SU-DHL-6 (cell line): ENCODE measurements at regions not wholly inside any gene's neighbourhood (a gene's known extent, or its start where the extent isn't known, plus 50 kb on each side); places are given as distances from the start of the nearest gene placed in this dataset.

Experiments
- EZH2phosphoT487 ChIP-seq: fragments of 200-600 bp; sonication (generic), shearing (Covaris generic); conservative IDR thresholded peaks from 2 replicates; pipeline ENCODE4 v1.6.1; 2018; ENCODE audit warnings: mild to moderate bottlenecking, antibody characterized with exemption, low read length, moderate library complexity, mixed read lengths
- TF ChIP-seq, protein P1 (sequence below): fragments of 200-600 bp; sonication (generic); IDR thresholded peaks from one replicate; pipeline ENCODE4 v1.5.1; 2017; ENCODE audit warnings: antibody characterized with exemption, mild to moderate bottlenecking, low read length, moderate library complexity; ENCODE audit not compliant: insufficient read depth, poor library complexity, severe bottlenecking

DNA sequence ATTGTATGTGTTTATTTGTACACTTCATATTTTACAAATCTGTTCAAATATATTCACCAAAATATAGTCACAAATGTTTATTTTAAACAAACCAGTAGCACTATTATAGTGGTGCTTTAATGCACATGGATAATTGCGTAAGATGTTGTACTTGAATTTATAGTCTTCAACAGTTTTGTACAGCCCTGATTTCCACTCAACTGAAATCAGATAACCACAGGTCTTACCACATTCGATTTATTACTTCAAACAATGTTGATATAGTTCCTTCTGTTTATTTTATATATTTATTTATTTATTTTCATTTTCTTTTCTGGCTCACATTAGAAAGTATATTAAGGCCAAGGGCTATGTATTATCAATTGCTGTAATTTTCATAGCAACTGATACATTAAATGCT, 99.4 kb upstream of the ZNF804A start:
- TF ChIP-seq, protein P1, sequence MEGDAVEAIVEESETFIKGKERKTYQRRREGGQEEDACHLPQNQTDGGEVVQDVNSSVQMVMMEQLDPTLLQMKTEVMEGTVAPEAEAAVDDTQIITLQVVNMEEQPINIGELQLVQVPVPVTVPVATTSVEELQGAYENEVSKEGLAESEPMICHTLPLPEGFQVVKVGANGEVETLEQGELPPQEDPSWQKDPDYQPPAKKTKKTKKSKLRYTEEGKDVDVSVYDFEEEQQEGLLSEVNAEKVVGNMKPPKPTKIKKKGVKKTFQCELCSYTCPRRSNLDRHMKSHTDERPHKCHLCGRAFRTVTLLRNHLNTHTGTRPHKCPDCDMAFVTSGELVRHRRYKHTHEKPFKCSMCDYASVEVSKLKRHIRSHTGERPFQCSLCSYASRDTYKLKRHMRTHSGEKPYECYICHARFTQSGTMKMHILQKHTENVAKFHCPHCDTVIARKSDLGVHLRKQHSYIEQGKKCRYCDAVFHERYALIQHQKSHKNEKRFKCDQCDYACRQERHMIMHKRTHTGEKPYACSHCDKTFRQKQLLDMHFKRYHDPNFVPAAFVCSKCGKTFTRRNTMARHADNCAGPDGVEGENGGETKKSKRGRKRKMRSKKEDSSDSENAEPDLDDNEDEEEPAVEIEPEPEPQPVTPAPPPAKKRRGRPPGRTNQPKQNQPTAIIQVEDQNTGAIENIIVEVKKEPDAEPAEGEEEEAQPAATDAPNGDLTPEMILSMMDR: no peak
- TF ChIP-seq EZH2phosphoT487: no peak
